ENCODE measurements at regions not wholly inside any gene's neighbourhood (a gene's known extent, or its start where the extent isn't known, plus 50 kb on each side); places are given as distances from the start of the nearest gene placed in this dataset.
"Not testable (repeated sequence)": the region's sequence is repeated elsewhere in the genome, so short reads cannot be mapped to it uniquely, and the experiment has no call there.

- DNase-seq (ENCODE audit: low spot score) = no peak
These were observed 404.7 kb downstream of the NEBL start for GRCh38 chr10:20492447-20492846.

DNA sequence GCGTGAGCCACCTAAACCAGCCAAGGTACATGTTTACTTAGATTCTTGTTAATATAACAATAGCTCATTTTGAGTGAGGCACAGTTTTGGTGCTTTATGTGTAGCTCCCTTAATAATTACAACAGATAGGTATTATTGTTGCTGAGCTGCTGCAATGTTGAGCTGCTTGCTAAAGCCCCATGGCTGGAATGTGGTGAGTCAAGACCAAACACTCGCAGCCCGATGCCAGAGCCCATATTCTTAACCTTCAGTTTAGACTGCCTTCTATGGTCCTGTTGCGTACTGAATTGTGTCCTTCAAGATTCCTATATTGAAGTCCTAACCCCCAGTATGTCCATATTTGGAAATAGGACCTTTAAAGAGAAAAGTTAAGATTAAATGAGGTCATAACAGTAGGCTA, 407.1 kb downstream of the NEBL start:
- DNase-seq (ENCODE audit: low spot score) = no peak

DNA sequence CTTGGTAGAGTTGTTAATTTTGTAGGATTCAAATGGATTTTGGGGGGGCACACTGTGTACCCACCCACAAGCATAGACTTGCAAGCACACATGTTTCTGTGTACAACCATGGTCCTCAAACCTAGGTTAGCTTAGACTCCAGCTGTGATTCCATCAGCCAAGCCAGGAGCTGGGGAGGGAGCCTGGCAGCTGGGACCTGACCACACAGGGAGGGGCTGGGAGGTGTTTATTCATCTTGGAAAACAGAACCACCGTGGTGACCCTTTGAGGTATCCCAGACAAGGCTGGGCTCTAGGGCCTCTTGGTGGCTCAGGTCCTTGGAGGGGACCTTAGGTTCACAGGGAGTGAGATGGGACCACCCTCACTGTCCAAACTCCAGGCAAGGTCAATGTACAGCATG, 410.3 kb downstream of the NEBL start:
- no peak for DNase-seq (ENCODE audit: low spot score)

DNA sequence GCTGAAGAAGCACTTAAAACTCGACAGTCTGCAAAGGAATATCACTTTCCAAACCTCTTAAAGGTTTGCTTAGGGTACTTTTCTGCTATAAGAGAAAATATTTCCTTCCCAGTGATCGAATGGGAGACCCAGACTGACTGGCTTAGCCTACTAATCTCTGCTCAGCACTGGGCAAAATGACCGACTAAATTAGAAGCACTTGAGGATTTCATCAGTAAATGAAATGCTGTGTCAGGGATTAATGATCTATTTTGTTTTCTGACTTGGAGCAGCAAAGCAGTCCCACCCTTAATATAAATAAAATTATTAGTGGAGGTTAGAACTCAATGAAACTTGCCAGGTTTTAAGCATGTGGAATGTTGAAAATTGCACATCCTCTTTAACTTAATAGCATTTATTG, 411.6 kb downstream of the NEBL start:
- DNase-seq (ENCODE audit: low spot score) = no peak

DNA sequence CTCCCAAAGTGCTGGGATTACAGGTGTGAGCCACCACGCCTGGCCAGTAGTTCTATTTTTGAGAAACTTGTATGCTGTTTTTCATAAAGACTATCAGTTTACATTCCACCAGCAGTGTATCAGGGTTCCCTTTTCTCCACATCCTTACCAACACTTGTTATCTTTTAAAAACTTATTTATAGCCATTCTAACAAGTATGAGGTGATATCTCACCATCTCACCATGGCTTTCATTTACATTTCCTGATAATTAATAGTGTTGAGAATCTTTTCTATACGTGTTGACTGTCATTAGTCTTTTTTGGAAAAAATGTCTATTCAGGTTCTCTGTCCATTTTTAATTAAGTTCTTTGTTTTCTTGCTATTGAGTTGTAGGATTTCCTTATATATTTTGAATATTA, 416.1 kb downstream of the NEBL start:
- DNase-seq (ENCODE audit: low spot score) = no peak

GRCh38 chr10:20480575-20480974, 416.5 kb downstream of the NEBL start:
- DNase-seq (ENCODE audit: low spot score) = not testable (repeated sequence)

DNA sequence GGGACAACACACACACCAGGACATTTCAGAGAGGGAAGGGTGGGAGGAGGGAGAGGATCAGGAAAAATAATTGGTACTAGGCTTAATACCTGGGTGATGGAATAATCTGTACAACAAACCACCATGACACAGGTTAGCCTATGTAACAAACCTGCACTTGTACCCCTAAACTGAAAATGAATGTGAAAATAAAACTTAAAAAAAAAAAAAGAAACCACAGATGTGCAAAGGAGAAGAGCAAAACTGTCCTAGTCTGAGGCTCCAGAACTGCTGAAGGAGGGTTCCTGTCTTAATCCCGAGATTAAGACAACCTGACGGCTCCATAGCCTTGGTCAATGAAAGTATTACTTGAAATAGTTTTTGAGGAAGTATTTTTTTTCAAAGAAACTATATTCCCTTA, 423.0 kb downstream of the NEBL start:
- no peak for DNase-seq (ENCODE audit: low spot score)

GRCh38 chr10:20473023-20473760, 423.9 kb downstream of the NEBL start:
- DNase-seq (ENCODE audit: low spot score) = no peak

GRCh38 chr10:20466731-20467130, 430.4 kb downstream of the NEBL start:
- no peak for DNase-seq (ENCODE audit: low spot score)

DNA sequence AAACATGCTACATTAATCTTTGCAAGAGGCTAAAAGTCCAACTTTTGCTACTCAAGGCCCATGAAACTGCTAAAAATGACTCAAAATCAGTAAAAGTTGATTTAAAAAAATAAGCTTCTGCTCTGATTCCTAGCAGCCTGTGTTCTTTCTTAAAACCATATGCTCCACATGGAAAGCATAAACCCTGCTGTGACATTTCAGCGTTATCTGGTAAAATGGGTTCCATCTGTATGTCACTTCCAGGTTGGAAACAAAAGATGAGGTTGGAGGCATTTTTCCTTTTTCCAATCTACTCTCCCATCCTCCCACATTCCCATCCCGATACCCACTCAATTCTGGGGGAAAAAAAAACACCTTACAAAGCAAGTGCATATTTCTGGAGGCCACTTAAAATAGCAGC, 439.5 kb downstream of the NEBL start:
- DNase-seq (ENCODE audit: low spot score) = no peak

- no peak for DNase-seq (ENCODE audit: low spot score)
These were observed 441.3 kb downstream of the NEBL start for GRCh38 chr10:20455774-20456173.

DNA sequence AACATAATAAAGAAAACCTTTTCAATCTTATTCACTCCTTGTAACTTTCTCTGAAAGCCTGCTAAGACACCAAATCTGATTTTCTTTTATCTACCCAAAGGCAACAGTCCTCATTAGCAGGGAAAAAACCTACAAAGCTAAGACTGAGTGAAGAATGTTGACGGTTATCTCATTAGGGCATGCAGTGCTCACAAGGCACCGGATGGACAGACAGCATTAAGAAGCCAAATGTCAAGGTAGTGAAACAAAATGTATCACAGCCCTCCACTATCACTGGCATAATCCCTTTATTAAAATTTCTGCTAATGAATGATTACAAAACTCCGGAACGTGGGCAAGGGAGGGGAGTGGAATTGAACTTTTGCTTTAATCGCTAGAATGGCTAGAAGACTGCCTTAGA, 442.8 kb downstream of the NEBL start:
- DNase-seq (ENCODE audit: low spot score) = no peak

- DNase-seq (ENCODE audit: low spot score) = no peak
These were observed 450.4 kb downstream of the NEBL start for GRCh38 chr10:20446561-20447193.

DNA sequence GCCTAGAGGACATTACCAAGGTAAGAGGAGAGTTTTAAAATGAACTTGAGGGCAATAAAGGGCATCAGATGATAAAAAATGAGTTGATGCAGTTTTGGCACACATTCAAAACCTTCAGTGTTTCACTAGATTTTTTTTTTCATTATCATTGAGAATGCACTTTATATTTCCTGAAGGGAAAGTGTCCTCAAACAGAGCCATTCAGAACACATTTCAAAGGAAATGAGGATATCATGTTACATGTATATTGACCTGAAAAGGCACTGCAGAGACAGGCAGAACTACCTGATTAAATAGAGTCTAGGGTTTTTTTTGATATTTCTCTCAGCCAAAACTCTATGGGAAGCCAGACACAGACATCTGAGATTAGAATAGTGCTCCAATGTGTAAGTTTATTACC, 454.0 kb downstream of the NEBL start:
- no peak for DNase-seq (ENCODE audit: low spot score)

DNA sequence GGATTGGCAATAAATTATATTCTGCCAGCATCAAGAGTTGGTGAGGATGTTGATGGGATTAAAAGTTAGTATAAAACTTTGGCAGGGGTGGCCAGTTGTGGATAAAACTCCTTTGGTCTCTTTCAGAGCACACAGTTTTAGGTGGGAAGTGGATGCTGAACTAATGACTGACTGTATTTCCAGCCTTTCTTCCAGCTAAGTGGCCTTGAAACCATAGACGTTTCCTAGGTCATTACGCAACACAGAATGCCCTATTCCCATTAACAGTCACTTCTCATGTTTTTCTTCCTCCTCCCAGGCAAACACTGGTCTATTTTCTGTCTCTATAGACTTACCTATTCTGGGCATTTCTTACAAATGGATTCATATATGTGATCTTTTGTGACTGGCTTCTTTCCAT, 467.4 kb downstream of the NEBL start:
- no peak for DNase-seq (ENCODE audit: low spot score)

DNA sequence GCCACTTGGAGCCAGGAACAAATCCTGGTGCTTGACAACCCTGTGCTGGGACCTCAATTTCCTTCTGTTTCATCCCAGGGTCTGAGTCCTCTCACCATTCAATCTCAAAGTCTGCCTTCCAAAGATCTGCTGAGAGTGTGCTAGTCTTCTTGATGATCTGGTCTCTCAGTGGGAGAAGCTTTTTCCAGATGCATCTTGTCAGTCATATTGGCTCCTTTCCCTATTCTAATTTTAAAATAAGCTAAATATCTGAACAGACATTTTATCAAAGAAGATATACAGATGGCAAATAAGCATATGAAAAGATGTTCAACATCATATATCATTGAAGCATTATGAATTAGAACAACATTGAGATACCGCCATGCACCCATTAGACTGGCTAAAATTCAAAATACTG, 469.3 kb downstream of the NEBL start:
- DNase-seq (ENCODE audit: low spot score) = no peak

DNA sequence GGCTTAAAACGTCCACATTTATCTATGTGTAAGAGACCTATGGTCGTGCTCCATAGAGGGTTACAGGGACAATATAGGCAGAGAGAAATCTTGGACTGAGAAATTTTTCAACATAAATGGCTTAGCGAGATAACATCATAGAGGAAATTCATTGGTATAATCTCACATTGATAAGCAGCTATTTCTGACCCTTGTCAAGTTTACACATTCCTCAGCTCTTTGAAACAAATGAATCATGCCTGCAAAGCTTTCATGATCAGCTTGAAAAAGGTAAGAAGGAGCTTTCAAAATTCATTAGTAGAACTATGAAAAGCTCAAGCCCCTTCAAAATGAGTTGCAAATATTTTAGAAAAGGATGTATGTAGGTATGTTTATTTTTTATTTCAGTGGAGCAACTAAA, 478.8 kb downstream of the NEBL start:
- DNase-seq (ENCODE audit: low spot score) = no peak

DNA sequence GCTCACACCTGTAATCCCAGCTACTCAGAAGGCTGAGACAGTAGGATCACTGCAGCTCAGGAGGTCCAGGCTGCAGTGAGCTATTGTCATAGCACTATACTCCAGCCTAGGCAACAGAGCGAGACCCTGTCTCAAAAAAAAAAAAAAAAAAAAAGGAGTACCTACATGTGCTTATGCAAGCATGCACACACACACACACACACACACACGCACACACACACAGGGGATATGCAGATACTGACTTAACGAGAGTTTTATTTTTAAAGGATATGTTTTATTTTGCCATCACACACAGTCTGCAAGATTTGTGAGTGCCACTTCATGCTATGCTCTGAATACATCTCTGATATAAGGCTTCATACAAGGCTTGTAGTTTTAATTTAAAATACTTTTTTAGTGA, 479.3 kb downstream of the NEBL start:
- DNase-seq (ENCODE audit: low spot score) = no peak

GRCh38 chr10:20415684-20416083, 481.4 kb downstream of the NEBL start:
- DNase-seq (ENCODE audit: low spot score) = no peak

DNA sequence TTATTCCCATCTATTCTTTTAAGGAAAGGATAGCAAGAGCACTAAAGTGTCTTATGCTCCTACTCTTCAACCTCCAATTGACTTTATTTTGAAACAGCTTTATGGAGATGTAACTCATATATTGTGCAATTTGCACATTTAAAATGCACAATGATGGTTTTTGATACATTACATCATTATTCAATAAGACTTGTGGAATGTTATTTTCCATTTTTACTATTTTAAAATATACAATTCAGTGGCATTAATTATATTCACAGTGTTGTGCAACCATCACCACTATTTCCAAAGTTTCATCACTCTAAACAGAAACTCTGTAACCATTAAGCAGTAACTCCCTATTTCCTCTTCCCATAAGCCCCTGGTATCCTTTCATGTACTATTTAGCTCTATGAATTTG, 489.8 kb downstream of the NEBL start:
- DNase-seq (ENCODE audit: low spot score) = no peak

- no peak for DNase-seq (ENCODE audit: low spot score)
These were observed 490.6 kb downstream of the NEBL start for GRCh38 chr10:20406281-20407104.

GRCh38 chr10:20405761-20406160, 491.4 kb downstream of the NEBL start:
- DNase-seq (ENCODE audit: low spot score) = no peak

GRCh38 chr10:20405050-20405449, 492.1 kb downstream of the NEBL start:
- no peak for DNase-seq (ENCODE audit: low spot score)
